ENCODE measurements at regions not wholly inside any gene's neighbourhood (a gene's known extent, or its start where the extent isn't known, plus 50 kb on each side); places are given as distances from the start of the nearest gene placed in this dataset.

DNA sequence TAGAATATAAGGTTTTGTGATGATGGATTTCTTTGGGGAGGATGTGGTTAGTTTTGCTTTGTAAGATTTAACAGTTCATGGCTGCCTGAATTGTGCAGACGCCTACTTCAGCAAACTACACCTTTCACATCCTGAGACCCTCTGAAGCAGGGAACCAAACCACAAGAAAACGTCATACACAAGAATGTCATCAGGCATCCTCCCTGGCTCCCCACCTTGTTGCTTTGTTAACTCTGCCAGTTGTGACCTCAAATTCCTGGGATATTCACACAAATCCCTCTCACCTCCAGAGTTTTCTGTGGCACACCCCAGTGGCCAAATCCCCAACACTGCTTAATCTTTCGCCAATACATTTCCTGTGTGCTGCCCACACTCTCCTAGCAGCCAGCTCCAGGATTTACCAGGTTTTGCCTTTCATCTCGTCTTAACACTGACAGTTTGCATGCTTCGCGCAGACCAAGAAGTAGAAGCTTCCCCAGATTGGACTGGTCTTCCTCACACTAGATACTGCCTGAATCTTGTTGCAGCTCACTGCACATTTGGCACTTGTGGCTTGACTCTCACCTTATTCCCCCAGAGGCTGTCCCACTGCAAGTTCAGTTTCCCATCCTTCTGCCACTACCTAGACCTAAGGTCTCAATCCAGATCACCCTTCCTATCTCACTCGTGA, 51.1 kb upstream of the CTTNBP2NL start:
- DNase-seq (ENCODE audit: extremely low read depth, low read depth) = no peak
- H3K4me3 ChIP-seq (replicated peaks; ENCODE audit: low read depth, low read length) = no peak overlapping the region
- TF ChIP-seq, protein P1, sequence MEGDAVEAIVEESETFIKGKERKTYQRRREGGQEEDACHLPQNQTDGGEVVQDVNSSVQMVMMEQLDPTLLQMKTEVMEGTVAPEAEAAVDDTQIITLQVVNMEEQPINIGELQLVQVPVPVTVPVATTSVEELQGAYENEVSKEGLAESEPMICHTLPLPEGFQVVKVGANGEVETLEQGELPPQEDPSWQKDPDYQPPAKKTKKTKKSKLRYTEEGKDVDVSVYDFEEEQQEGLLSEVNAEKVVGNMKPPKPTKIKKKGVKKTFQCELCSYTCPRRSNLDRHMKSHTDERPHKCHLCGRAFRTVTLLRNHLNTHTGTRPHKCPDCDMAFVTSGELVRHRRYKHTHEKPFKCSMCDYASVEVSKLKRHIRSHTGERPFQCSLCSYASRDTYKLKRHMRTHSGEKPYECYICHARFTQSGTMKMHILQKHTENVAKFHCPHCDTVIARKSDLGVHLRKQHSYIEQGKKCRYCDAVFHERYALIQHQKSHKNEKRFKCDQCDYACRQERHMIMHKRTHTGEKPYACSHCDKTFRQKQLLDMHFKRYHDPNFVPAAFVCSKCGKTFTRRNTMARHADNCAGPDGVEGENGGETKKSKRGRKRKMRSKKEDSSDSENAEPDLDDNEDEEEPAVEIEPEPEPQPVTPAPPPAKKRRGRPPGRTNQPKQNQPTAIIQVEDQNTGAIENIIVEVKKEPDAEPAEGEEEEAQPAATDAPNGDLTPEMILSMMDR (IDR thresholded peaks at IDR 0.05; ENCODE audit: low read depth, low read length, missing control alignments) = no peak
